Glomerular visceral epithelial cell (primary cell): ENCODE measurements at regions not wholly inside any gene's neighbourhood (a gene's known extent, or its start where the extent isn't known, plus 50 kb on each side); places are given as distances from the start of the nearest gene placed in this dataset.
"Not testable (repeated sequence)": the region's sequence is repeated elsewhere in the genome, so short reads cannot be mapped to it uniquely, and the experiment has no call there.

Experiments
- DNase-seq: peaks from one replicate; pipeline ENCODE4 v3.0.0-alpha.2; 2016; ENCODE audit errors: extremely low spot score

DNA sequence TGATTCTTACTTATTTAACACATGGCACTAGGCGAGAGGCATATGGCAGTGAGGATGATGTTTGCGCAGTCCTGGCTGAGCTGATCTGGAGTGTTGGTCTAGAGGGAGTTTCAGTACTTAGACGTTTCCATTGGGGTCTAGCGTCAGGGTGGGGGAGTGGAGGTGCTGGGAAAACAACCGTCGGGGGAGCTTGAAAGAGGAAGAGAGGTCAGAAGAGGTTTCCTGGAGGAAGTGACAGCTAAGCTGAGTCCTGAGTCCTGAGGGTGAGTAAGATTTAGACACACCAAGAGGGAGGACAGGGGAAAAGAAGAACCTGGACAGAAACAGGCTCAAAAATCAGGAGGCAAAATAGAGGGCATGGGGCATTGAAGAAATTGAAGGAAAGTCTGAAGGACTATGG is 81.4 kb downstream of the ALOX5AP start:
- DNase-seq, result no peak

DNA sequence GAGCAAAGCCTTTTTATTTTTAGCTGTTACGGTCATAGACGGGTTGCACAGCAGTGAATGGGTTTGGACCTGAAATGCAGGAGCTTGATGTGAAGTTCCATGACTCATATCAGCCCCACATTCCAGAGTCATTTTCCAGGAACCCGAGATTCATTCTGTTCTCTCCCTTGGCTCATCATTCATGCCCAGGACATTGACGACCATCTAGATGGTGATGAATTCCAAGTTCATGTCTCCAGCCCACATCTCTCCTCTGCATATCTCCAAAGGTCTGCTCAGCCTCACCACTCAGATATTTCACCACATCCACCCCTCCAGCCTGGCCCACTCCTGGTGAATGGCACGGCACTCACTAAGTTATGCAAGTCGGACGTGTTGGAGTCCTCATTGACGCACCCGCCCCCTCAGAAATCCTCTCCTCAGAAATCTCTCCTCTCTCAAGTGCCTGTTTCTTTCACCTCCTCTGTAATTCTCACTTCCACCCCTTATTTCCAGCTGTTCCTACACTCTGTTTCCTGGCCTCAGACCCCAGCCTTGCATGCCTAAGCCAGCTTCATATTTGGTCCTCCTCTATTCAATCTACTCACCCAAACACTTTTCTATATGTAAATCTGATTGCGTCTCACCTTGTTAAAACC is 83.1 kb downstream of the ALOX5AP start:
- DNase-seq, result peak; percentile 90

DNA sequence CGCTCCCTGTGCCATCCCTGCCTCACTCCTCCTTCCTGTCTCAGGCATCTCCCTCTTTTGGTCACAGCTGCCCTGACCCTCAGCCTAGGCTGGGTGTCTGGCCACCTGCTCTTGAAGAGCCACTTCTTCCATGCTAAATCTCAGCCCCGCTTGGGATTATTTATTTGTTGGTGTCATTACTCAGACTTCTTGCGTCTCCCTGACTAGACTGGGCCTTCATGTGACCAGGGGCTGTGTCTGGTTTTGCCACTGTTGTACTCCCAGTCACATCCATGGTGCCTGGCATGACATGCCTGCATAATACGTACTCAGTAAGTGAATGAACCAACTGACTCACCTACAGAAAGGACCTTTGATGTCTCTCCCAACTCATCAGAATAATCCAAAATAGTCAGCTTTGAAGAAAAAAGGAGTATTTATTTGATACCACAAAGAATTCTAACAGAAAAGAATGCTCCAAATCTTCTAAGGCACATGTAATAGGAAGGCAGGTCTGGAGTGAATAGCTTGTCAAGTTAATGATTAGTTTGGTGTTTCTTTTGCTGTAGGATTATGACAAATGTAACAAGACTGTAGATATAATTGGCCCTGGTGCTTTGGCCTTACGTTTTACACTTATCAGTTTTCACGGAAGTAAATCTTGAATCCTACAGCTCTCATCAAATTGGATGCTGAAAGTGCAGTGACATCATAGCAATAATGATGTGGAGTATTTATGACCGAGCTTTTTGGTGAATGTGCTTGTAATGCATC is 84.0 kb downstream of the ALOX5AP start:
- DNase-seq, result peak; percentile 80

DNA sequence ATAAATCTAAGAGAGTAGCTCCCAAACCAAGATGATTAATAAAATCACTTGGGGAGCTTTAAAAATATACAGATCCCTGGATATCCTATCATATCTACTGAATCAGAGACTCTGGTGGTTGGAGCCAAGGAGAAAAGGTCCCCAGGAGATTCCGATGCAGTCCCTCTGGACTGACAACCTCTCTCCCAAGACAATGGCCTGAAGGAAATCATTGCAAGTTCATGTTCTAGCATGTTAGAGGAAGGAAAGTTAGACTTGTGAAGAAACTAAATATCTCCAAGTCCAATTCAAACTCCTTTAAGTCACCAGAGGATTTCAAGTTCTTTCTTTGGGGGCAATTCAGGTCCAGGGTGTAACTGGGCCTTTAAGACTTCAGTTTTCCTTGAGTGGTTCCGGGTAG is 84.7 kb upstream of the MEDAG start:
- DNase-seq, result no peak

DNA sequence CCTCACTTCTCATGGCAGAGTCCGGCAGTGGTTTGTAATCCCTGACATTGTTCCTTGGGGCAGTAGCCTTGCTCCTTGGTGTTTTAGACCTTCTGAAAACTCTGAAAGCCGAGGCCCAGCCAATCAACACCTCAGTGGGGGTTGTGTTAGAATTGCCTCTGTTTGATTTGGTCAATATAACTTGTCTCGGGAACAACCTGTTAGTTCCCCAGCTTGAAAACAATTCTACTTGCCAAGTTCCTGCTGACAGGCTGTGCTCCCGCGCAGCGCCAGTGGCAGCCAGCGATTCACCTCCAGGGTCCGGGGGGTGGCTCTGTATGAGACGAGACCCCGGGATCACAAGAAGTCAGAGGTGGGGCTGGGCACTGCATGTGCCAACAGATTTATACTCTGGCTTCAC is 81.4 kb upstream of the MEDAG start:
- no peak for DNase-seq

DNA sequence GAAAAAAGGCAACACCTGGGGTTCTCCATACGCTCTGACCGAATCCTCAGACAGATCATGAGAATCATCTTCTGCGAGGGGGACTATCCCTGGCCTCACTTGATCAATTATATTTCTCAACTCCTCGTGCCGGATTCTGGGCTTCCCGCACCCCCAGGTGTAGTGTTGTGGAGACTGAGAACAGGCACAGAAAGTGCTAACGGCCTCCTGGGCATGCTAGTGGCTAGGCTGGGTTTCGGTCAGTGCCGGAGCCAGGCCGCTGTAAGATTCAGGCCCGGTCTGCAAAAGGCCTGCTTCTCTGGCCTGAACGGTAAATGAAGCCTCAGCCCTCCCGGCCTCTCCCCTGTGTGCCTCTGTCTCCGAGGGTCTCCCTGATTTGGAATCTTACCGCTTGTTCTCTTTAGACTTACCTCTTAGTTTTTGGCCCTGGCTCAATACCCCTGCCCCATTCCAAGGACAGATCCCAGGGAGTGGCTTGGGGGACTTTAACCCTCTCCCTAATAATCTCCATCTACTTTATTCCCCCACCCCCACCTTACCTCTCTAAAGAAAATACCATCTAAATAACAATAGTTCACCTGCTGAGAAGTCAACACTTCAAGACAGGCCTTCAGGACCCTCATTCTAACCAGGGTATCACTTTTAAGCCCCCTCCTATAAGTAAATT is 79.0 kb upstream of the MEDAG start:
- DNase-seq, result no peak

DNA sequence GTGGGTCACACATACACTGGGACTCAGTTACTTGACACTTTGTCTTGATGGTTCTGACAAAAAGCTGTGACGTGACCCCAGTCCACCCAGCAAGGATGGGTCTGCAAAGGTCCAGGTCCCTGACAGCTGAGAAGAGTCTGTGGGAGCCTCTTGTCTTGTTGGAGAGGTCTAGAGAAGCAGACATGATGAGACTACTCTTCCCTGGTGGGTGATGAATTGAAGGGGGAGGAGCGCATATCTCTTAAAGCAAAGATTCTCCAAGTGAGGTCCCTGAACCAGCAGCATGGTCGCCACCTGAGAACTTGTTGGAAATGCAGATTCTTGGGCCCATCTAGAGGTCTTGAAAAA is 78.5 kb upstream of the MEDAG start:
- DNase-seq, result no peak

DNA sequence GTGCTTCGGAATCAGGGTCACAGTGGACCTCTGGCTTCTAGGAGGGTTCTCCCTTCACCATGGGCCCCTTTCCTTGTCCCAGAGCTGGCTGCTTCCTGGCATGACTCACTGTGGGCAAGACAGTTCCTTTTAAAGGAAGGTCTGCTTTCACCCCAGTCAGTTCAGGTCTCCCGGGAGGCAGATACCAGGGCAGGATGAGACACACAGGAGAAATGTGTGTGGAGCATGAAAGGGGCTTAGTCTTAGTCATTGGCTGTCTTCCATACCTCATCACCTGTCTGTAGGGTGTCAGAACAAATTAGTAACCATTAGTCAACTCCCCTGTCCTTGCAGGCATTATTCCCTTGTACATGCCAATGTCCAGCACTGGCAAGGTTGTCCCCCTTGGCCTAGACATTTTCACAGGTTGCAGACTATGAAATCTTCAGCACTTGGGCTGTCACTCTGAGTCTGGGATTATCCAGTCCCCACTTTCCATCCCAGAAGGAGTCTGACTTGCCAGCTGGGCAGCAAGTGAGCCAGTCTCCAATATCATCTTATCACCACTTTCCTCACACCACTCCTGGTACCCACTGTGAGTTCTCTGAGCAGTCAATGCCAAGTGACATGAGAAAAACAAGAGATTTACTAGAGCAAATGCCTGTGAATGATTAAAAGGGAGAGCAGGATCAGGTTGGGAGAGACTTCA is 76.8 kb upstream of the MEDAG start:
- peak; percentile 95 for DNase-seq

DNA sequence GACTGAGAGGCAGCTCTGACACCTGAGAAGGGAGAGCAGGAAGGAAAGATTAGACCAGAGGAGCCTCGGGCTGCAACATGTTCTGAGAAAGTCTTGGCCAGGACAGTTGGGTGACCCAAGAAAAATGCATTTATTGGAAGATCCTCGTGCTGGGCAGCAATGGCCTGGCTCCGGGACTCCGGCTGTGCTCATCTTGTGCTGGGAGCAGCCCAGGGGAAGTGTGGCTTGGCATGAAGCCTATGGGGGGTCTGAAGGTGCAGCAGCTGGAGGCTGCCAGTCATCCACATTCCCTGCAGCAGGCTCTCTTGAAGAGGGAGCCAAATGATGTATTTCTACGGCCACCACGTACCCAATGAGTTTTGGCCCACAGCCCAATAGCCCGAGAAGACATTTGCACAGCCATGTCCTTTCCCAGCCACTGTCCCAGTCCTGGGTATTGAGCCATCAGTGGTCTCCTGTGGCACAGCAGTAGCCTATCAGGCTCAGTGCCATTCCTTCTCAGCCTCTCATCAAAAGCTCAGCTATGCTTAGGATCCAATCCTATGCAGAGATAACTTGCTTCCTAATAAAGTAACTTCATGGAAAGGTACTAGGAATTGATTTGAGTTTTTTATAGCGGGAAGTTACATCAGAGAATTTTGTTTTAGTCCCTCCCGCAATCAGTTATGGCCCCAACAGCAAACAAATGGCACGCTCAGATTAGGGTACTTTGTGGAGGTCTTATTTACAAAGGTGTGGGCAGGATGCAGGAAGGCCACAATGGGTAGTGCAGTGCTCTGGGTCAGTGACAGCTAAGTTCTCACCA is 76.0 kb upstream of the MEDAG start:
- peak; percentile 83 for DNase-seq

DNA sequence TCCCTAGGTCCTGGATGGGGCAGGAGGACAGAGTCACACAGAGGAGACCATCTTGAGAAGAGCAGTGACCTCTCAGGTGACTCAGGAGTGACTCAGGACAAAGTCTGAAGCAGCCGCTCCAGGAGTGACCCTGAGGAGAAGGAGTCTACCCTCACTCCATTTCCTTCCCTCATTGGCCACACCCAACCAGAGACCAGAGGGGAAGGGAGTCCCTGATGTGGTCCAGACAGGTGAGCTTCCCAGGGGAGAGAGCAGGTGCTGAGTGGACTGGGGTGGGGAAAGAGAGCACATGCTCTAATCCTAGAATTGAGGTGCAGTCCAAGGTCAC is 75.5 kb upstream of the MEDAG start:
- DNase-seq, result no peak

DNA sequence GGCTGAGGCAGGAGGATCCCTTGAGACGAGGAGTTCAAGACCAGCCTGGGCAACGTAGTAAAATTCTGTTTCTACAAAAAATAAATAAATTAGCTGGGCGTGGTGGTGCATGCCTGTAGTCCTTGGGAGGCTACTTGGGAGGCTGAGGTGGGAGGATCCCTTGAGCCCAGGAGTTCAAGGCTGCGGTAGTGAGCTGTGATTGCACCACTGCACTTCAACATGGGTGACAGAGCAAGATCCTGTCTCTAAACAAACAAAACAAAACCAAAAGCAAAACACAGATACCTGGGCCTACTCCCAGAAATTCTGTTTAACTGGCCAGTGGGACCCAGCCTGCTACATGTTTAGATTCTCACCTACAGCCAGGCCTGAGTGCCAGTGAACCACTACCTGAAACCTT is 74.6 kb upstream of the MEDAG start:
- no peak for DNase-seq

DNA sequence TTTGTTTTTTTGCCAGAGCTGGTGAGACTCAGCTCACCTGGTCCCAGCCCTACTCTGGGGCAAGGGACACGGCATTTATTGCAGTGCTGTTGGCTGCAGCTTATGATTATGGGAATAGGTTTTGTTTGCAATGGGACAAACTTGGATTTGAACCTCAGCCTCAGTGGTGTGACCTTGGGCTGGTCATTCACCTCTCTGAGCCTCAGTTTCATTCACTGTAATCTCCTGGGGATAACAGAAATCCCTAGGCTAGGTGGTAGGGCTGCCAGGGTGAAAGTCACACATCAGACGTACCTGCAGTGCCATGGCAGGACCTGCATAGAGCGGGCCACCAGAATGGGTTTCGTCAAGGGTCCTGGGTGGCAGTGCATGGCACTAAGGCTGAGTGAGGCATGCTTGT is 73.7 kb upstream of the MEDAG start:
- DNase-seq, result no peak

DNA sequence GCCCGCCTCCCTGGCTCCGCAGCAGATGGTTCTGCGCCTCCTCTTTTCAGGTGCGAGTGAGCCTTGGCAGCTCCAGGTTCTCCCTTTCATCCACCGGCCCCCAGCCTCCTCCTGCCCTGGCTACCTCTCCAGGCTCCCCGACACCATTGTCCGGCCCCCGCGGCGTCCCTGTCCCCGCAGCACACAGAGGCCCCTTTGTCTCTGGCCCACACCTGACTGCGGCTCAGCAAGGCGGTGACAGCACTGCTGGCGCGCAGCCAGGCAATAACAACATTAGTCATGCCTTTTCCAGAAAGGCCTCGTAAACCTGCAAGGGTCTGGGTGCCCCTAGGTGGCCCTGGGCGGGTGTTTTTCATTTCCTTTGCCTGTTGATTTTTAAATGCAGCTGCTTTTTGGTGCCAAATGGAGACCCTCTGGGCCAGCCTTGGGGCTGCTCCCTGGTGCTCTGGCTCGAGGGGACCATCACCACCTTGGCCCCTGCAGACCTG is 73.2 kb upstream of the MEDAG start:
- peak; percentile 90 for DNase-seq

DNA sequence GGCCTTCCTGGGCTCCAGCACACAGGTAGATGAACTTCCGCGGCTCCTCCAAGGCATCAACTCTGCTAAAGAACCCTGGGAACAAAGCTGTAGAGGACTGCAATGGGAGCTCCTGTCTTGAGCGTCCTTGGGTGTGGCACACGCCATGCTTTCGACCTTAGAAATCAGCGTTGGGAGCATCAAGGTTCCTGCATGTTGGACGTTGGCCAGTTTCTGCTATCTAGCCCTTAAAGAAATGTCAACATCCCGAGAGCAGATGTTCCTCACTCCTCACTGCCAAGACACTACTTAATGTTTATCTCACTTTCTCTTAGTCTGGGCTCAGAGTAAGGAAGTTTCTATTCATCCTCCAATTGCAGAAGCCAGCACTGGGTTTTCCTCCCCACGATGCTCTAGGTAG is 70.6 kb upstream of the MEDAG start:
- DNase-seq, result no peak

DNA sequence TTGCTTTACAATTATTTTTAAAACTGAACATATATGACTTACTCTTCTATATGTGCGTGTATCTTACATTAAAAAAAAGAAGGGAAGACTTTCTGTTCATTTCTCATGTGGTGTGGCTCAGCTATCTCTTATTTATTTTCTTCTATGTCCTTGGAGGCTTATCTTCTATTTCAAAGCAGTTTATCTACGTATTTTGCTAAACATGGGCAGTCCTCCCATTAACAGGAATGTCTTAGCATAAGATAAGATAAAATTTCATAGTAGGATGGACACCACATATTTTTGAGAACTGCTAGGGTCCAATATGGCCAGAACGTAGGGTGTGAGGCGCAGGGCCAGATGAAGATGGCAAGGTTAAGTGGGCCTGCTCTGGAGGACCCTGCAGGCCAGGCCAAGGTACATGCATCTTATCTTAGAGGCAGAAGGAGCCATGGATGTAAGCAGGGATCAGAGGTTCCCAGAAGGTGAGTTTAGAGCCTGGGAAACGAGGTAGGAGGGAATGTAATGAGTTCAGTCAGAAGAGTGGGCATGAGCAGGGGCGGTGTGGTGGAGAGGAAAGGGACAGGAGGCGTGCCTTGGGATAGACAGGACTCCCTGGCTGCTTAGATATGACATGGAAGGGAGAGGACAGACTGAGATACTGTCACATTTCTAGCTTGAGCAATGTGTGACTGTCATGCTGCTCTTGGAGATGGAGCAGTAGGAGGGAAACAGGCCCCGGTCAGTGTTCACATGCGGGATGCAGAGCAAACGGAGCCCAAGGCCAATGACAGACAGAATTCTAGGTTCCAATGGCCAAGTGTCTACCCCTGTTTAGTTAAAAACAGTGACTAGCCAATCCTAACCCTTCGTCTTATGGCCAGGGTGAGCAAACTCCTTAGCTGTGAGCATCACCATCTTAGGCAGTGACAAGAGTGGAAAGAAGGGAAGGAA is 68.6 kb upstream of the MEDAG start:
- DNase-seq, result no peak

DNA sequence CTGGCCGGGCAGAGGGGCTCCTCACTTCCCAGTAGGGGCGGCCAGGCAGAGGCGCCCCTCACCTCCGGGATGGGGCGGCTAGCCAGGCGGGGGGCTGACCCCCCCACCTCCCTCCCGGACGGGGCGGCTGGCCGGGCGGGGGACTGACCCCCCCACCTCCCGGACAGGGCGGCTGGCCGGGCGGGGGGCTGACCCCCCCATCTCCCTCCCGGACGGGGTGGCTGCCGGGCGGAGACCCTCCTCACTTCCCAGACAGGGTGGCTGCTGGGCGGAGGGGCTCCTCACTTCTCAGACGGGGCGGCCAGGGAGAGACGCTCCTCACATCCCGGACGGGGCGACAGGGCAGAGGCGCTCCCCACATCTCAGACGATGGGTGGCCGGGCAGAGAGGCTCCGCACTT is 66.4 kb upstream of the MEDAG start:
- DNase-seq, result not testable (repeated sequence)

DNA sequence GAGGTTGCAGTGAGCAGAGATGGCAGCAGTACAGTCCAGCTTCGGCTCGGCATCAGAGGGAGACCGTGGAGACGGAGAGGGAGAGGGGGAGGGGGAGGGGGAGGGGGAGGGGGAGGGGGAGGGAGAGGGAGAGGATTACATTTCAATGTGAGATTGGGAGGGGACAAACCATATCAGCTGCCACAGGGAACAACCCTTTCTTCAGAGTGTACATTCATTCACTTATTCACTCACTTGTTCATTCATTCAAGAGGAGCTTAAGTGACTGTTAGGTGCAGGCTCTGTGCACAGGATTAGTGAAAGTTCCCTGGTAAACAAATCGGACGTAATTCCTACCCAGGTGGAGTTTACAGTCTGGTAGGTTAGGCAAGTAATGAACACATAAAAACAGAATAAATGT is 65.6 kb upstream of the MEDAG start:
- DNase-seq, result no peak

DNA sequence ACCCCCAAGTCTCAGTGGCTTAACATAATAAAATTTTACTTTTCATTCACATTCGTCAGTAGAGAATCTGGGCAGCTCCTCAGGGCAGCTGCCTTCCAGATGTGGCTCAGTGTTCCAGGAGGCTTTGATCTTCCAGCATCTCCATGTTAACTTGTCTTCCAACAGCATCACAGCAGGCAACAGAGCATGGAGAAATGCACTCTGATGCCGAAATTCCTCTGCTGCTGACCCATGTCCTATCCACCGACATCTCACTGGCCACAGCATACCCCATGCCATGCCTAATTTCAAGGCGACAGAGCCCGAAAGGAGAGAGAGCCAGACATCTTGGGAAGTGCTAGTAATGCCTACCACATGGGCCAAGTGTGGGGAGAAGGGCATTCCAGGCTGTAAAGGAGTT is 64.9 kb upstream of the MEDAG start:
- peak; percentile 62 for DNase-seq

DNA sequence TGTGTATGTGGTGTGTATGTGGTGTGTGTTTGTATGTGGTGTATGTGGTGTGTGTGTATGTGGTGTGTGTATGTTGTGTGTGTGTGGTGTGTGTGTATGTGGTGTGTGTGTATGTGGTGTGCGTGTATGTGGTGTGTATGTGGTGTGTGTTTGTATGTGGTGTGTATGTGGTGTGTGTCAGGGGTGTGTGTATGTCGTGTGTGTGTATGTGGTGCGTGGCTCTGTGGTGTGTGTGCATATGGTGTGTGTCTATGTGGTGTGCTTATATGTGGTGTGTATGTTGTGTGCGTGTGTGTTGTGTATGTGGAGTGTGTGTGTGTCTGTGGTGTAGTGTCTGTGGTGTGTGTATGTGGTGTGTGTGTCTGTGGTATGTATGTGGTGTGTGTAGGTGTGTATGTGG is 62.5 kb upstream of the MEDAG start:
- no peak for DNase-seq

DNA sequence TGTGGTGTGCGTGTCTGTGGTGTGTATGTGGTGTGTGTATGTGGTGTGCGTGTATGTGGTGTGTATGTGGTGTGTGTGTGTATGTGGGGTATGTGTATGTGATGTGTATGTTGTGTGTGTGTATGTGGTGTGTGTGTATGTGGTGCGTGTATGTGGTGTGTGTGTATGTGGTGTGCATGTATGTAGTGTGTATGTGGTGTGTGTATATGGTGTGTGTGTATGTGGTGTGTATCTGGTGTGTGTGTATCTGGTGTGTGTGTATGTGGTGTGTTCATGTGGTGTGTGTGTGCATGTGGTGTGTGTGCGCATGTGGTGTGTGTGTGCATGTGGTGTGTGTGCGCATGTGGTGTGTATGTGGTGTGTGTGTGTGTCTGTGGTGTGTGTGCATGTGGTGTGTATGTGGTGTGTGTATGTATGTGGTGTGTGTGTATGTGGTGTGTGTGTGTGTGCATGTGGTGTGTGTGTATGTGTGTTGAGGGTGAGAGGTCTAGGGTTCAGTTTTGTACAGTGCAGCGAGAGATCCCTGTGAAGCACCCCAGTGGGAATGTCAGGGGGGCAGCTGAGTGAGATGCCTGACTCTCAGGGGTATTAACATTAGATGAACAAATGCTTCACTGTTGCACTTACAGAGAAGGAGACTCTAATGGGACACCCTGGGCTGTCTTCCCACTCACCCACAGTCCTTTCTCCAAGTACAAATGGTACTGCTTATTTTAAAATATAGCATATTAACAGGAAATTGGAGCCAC is 61.3 kb upstream of the MEDAG start:
- DNase-seq, result no peak
